HG02678 (cell line): ENCODE measurements at regions not wholly inside any gene's neighbourhood (a gene's known extent, or its start where the extent isn't known, plus 50 kb on each side); places are given as distances from the start of the nearest gene placed in this dataset.
"Not testable (repeated sequence)": the region's sequence is repeated elsewhere in the genome, so short reads cannot be mapped to it uniquely, and the experiment has no call there.

Source experiments
- ATAC-seq: cut with Tn5 transposase; IDR thresholded peaks from one replicate; pipeline ENCODE4 v1.9.1; 2021; ENCODE audit warnings: mild to moderate bottlenecking, moderate library complexity; ENCODE audit not compliant: unreplicated experiment

GRCh38 chr2:436205-436604 lies 148.3 kb upstream of the ALKAL2 start:
- no peak for ATAC-seq

GRCh38 chr2:434625-435024 lies 146.7 kb upstream of the ALKAL2 start:
- no peak for ATAC-seq

GRCh38 chr2:433216-433615 lies 145.3 kb upstream of the ALKAL2 start:
- no peak for ATAC-seq

- ATAC-seq = no peak
Measured at GRCh38 chr2:430291-431040, 142.6 kb upstream of the ALKAL2 start.

GRCh38 chr2:429575-430254 lies 141.8 kb upstream of the ALKAL2 start:
- no peak for ATAC-seq

GRCh38 chr2:429142-429541 lies 141.3 kb upstream of the ALKAL2 start:
- ATAC-seq = no peak

- ATAC-seq = no peak
Measured at GRCh38 chr2:428591-428990, 140.7 kb upstream of the ALKAL2 start.

GRCh38 chr2:426696-427095 lies 138.8 kb upstream of the ALKAL2 start:
- ATAC-seq = not testable (repeated sequence)

- no peak for ATAC-seq
Measured at GRCh38 chr2:425947-426346, 138.1 kb upstream of the ALKAL2 start.

GRCh38 chr2:425243-425642 lies 137.4 kb upstream of the ALKAL2 start:
- ATAC-seq = no peak

- ATAC-seq = no peak
Measured at GRCh38 chr2:424306-425171, 136.6 kb upstream of the ALKAL2 start.

GRCh38 chr2:423479-423878 lies 135.6 kb upstream of the ALKAL2 start:
- no peak for ATAC-seq

- no peak for ATAC-seq
Measured at GRCh38 chr2:422676-423435, 135.0 kb upstream of the ALKAL2 start.

- no peak for ATAC-seq
Measured at GRCh38 chr2:421406-421805, 133.5 kb upstream of the ALKAL2 start.

GRCh38 chr2:419687-420317 lies 131.9 kb upstream of the ALKAL2 start:
- ATAC-seq = no peak

GRCh38 chr2:417662-418061 lies 129.8 kb upstream of the ALKAL2 start:
- ATAC-seq = no peak

- ATAC-seq = no peak
Measured at GRCh38 chr2:417006-417405, 129.1 kb upstream of the ALKAL2 start.

GRCh38 chr2:415986-416610 lies 128.2 kb upstream of the ALKAL2 start:
- no peak for ATAC-seq

- ATAC-seq = no peak
Measured at GRCh38 chr2:409523-409922, 121.6 kb upstream of the ALKAL2 start.

GRCh38 chr2:407630-408029 lies 119.7 kb upstream of the ALKAL2 start:
- no peak for ATAC-seq
